ENCODE measurements at regions not wholly inside any gene's neighbourhood (a gene's known extent, or its start where the extent isn't known, plus 50 kb on each side); places are given as distances from the start of the nearest gene placed in this dataset.

DNA sequence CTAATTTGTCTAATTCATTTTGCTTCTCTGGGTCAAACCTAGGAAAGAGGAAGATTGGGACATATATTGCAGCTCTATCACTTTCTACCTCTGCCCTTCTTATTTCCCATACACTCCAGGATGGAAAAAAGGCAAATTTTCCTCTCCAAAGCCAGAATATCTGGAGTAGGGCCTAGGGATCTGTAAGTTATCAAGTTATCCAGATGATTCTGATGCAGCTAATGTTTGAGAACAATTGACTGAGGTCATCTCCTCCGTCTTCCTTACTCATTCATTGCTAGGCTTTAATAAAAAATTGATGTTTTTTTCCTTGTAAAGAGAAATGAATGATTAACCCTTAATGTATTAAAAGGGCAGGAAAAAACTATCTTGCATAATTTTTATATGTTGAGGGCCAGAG lies 211.9 kb upstream of the GLI3 start:
- TF ChIP-seq, protein P1, sequence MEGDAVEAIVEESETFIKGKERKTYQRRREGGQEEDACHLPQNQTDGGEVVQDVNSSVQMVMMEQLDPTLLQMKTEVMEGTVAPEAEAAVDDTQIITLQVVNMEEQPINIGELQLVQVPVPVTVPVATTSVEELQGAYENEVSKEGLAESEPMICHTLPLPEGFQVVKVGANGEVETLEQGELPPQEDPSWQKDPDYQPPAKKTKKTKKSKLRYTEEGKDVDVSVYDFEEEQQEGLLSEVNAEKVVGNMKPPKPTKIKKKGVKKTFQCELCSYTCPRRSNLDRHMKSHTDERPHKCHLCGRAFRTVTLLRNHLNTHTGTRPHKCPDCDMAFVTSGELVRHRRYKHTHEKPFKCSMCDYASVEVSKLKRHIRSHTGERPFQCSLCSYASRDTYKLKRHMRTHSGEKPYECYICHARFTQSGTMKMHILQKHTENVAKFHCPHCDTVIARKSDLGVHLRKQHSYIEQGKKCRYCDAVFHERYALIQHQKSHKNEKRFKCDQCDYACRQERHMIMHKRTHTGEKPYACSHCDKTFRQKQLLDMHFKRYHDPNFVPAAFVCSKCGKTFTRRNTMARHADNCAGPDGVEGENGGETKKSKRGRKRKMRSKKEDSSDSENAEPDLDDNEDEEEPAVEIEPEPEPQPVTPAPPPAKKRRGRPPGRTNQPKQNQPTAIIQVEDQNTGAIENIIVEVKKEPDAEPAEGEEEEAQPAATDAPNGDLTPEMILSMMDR (IDR thresholded peaks at IDR 0.05) = no peak
- TF ChIP-seq POLR2A (IDR thresholded peaks at IDR 0.05) = no peak
- H3K27me3 ChIP-seq = peaks cover 0 to 2% (median 0%) of the 10 kb centered on the region in 9 donors
- H3K36me3 ChIP-seq = no peaks in the 10 kb centered on the region
- peaks cover 0 to 3% (median 0%) of the 10 kb centered on the region in 12 donors for H3K9me3 ChIP-seq
- 48 to 65% (median 54%) methylated on average over 1 of the region's 1 CpG for WGBS, 4 donors
- no peak for ATAC-seq
- no peaks in the 10 kb centered on the region for H3K4me1 ChIP-seq
- intact Hi-C loops (cut with DNase I) = no loop called here
- no peak overlapping the region for H3K4me3 ChIP-seq
- H3K27ac ChIP-seq = no peak overlapping the region
- DNase-seq = no peak

GRCh38 chr7:42445691-42446090 lies 208.7 kb upstream of the GLI3 start:
- Histone ChIP-seq H3K9me3 (peaks cover 0 to 25% (median 3%) of the 10 kb centered on the region in 12 donors), H3K36me3 (no peaks in the 10 kb centered on the region), H3K4me1 (no peaks in the 10 kb centered on the region), H3K4me3 (no peak overlapping the region), H3K27me3 (peaks cover 0 to 2% (median 0%) of the 10 kb centered on the region in 9 donors), H3K27ac (no peak overlapping the region)
- TF ChIP-seq, protein P1 (IDR thresholded peaks at IDR 0.05) = no peak
- no peak for TF ChIP-seq POLR2A (IDR thresholded peaks at IDR 0.05)
- DNase-seq (no peak), ATAC-seq (no peak)
- intact Hi-C loops (cut with DNase I) = no loop called here

DNA sequence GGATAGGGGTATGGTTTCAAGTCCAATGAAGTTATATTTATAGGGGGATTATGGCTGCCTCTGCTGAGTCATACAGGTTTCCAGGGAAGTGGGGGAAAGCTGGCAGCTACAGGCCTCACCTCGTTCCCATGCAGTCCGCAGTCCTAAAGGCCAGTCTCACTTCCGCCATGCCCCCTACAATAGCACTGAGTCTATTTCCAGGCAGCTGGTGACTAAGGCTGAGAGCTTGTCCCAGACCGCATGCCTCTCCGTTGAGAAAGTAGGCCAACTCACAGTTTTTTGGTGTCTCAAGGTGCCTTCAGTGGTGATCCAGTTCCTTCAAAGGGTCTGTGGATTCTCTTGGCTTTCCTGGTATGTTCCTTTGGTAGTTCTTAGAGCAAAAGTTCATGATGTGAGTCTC lies 203.9 kb upstream of the GLI3 start:
- H3K4me3 ChIP-seq = no peak overlapping the region
- H3K9me3 ChIP-seq = peaks cover 0 to 61% (median 16%) of the 10 kb centered on the region in 12 donors
- no peaks in the 10 kb centered on the region for H3K27me3 ChIP-seq
- no peak for DNase-seq
- H3K27ac ChIP-seq = no peak overlapping the region
- WGBS, 4 donors = 94 to 97% (median 94%) methylated on average over 5 of the region's 5 CpGs
- no peak for ATAC-seq
- TF ChIP-seq, protein P1 (IDR thresholded peaks at IDR 0.05) = no peak
- no peak for TF ChIP-seq POLR2A (IDR thresholded peaks at IDR 0.05)
- intact Hi-C loops (cut with DNase I) = no loop called here
- no peaks in the 10 kb centered on the region for H3K36me3 ChIP-seq
- H3K4me1 ChIP-seq = no peaks in the 10 kb centered on the region

DNA sequence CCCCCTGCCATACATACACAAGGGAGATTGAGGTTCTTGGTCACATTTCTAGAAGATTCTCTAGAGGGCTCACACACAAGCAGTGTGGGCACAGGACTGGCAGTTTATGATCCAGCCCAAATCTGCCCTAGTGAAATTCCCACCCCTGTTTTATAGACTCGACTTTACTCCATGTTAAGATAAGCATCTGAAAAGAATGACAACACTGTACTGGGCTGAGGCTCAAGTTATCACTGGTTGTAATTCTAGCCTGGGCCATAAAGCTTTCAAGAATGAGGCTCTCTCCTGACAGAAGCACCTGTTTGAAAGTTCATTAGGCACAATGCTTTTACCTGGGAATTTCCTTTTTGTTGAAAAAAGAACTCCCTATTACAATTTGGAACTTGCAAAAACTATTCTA lies 195.6 kb upstream of the GLI3 start:
- WGBS, 4 donors = 15 to 18% (median 17%) methylated on average over 1 of the region's 1 CpG
- no peak for DNase-seq
- H3K36me3 ChIP-seq = no peaks in the 10 kb centered on the region
- H3K9me3 ChIP-seq = peaks cover 0 to 12% (median 0%) of the 10 kb centered on the region in 12 donors
- no peak for TF ChIP-seq POLR2A (IDR thresholded peaks at IDR 0.05)
- TF ChIP-seq, protein P1 (IDR thresholded peaks at IDR 0.05) = no peak
- H3K27me3 ChIP-seq = no peaks in the 10 kb centered on the region
- no peak for ATAC-seq
- peak overlapping the region in 1 of 12 donors; percentile 20 for H3K27ac ChIP-seq
- no peaks in the 10 kb centered on the region for H3K4me1 ChIP-seq
- H3K4me3 ChIP-seq = no peak overlapping the region
- intact Hi-C loops (cut with DNase I) = no loop called here

All from heart left ventricle (tissue), 16 donors.